HG03064 (cell line): ENCODE measurements at regions not wholly inside any gene's neighbourhood (a gene's known extent, or its start where the extent isn't known, plus 50 kb on each side); places are given as distances from the start of the nearest gene placed in this dataset.

Experiments used
- ATAC-seq: cut with Tn5 transposase; IDR thresholded peaks from one replicate; pipeline ENCODE4 v1.9.1; 2021; ENCODE audit warnings: low read depth; ENCODE audit not compliant: unreplicated experiment

GRCh38 chr12:65620046-65620445 lies 204.2 kb upstream of the HMGA2 start:
- no peak for ATAC-seq

GRCh38 chr12:65622056-65622455 lies 202.2 kb upstream of the HMGA2 start:
- ATAC-seq, result no peak

GRCh38 chr12:65623507-65623906 lies 200.8 kb upstream of the HMGA2 start:
- ATAC-seq, result no peak

- no peak for ATAC-seq
Observed at GRCh38 chr12:65624554-65625086, 199.7 kb upstream of the HMGA2 start.

GRCh38 chr12:65628061-65628460 lies 196.2 kb upstream of the HMGA2 start:
- no peak for ATAC-seq

GRCh38 chr12:65630555-65630954 lies 193.7 kb upstream of the HMGA2 start:
- no peak for ATAC-seq

- no peak for ATAC-seq
Observed at GRCh38 chr12:65631621-65632111, 192.6 kb upstream of the HMGA2 start.

GRCh38 chr12:65632131-65632855 lies 192.0 kb upstream of the HMGA2 start:
- ATAC-seq, result no peak

GRCh38 chr12:65634061-65634460 lies 190.2 kb upstream of the HMGA2 start:
- no peak for ATAC-seq

- no peak for ATAC-seq
Observed at GRCh38 chr12:65634626-65635331, 189.5 kb upstream of the HMGA2 start.

- ATAC-seq, result no peak
Observed at GRCh38 chr12:65636436-65636835, 187.8 kb upstream of the HMGA2 start.

GRCh38 chr12:65637150-65637549 lies 187.1 kb upstream of the HMGA2 start:
- ATAC-seq, result no peak

- ATAC-seq, result no peak
Observed at GRCh38 chr12:65637774-65638173, 186.5 kb upstream of the HMGA2 start.

- no peak for ATAC-seq
Observed at GRCh38 chr12:65638324-65638723, 186.0 kb upstream of the HMGA2 start.

GRCh38 chr12:65640489-65640901 lies 183.8 kb upstream of the HMGA2 start:
- no peak for ATAC-seq

- ATAC-seq, result no peak
Observed at GRCh38 chr12:65642061-65642661, 182.1 kb upstream of the HMGA2 start.

- no peak for ATAC-seq
Observed at GRCh38 chr12:65643171-65643570, 181.1 kb upstream of the HMGA2 start.

GRCh38 chr12:65643595-65644386 lies 180.5 kb upstream of the HMGA2 start:
- ATAC-seq, result no peak

- ATAC-seq, result no peak
Observed at GRCh38 chr12:65646127-65646643, 178.1 kb upstream of the HMGA2 start.

GRCh38 chr12:65647074-65647473 lies 177.2 kb upstream of the HMGA2 start:
- ATAC-seq, result no peak
